SK-N-MC (cell line): ENCODE measurements at regions not wholly inside any gene's neighbourhood (a gene's known extent, or its start where the extent isn't known, plus 50 kb on each side); places are given as distances from the start of the nearest gene placed in this dataset.

Source experiments
- EZH2 ChIP-seq: fragments of 200-600 bp; sonication (generic); IDR thresholded peaks from one replicate; pipeline ENCODE4 v1.6.1; 2017; ENCODE audit warnings: antibody characterized with exemption
- FOXP2 ChIP-seq: optimal IDR thresholded peaks from 2 replicates; pipeline ENCODE3; 2011; ENCODE audit warnings: mild to moderate bottlenecking, moderate library complexity; ENCODE audit not compliant: insufficient read depth; ENCODE audit errors: extremely low read length, control extremely low read depth
- POLR2AphosphoS5 ChIP-seq: IDR thresholded peaks from 2 replicates; pipeline ENCODE4 v1.6.1; 2012; ENCODE audit warnings: mild to moderate bottlenecking, low read depth, low read length, borderline replicate concordance

DNA sequence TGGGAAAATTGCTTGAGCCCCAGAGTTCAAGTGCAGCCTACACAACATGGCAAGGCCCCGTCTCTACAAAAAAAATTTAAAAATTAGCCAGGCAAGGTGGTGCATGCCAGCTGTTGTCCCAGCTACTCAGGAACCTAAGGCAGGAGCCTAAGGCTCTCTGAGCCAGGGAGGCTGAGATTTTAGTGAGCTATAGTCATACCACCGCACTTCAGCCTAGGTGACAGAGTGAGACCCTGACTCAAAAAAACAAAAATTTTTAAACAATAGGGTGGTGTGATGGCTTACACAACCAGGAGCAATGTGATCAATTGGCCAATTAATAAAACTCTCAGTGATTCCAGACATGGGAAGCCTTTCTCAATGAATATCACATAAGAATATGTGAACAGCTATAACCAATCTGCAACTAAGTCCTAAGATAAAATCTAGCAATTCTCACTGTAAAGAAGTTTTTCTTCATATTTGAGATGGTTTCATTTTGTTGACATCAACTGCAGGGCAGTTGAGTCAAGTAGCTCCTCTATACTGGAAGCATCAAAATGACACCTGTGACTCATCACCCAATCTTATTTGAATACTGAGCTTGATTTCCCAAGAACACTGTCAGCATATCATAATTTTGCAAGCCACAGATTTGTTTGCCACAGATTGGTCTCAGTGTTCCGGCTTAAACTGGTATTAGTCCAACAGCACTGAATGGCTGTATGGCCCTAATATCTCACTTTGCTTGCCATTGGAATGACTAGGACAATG lies 169.0 kb upstream of the GJE1 start:
- no peak for TF ChIP-seq EZH2
- no peak for TF ChIP-seq POLR2AphosphoS5
- no peak for TF ChIP-seq FOXP2
